ENCODE measurements at regions not wholly inside any gene's neighbourhood (a gene's known extent, or its start where the extent isn't known, plus 50 kb on each side); places are given as distances from the start of the nearest gene placed in this dataset.
"Not testable (repeated sequence)": the region's sequence is repeated elsewhere in the genome, so short reads cannot be mapped to it uniquely, and the experiment has no call there.

GRCh38 chr15:77944002-77944867, 133.3 kb downstream of the TBC1D2B start:
- WGBS, 5 donors = 7 to 13% (median 11%) methylated on average over 37 to 45 of the region's 45 CpGs
- TF ChIP-seq POLR2AphosphoS5 (IDR thresholded peaks at IDR 0.05) = peak in 2 of 3 donors; percentile 58 to 62
- TF ChIP-seq CTCF (IDR thresholded peaks at IDR 0.05 in 8 of 11, conservative IDR thresholded peaks at IDR 0.05 in 3 of 11) = no peak
- Histone ChIP-seq H3K4me1 (peaks cover 0 to 18% (median 7%) of the 10 kb centered on the region in 6 donors), H3K9me3 (no peaks in the 10 kb centered on the region), H3K36me3 (no peaks in the 10 kb centered on the region), H3K27ac (peak overlapping the region in 7 of 8 donors; percentile 65 to 85 (median 75)), H3K4me3 (peak overlapping the region; percentile 27 to 73 (median 42)), H3K27me3 (replicated peaks in 1 of 7) (no peaks in the 10 kb centered on the region)
- intact Hi-C loops (cut with DNase I; ENCODE audit: low total_unique reads) = no loop called here
- peak; percentile 90 for DNase-seq

DNA sequence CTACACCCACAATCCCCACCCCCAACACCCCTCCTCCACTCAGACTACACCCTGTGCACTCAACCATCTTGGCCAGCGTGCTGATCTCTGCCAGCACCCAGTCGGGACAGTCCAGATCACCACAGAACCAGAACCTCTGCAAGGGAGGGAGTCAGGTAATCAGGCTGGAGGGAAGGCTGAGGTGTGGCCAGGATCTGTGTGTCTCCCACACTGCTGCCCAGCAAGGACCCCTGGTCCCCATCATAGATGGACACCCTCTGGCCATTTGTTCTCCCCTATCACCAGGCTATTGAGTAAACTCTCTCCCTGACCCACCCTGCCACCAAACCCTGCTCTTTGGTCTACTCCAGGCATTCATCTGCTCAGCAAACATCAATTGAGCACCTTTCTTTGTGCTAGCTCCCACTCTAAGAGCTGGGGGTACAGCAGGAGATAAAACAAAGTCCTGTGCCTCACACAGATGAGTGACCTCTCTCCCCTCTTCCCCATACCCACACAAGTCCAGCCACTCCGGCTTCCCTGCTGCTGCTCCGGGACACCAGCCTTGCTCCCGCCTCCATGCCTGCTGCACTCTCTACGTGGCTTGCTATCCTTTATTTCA, 134.8 kb downstream of the TBC1D2B start:
- no peak for DNase-seq
- no peak overlapping the region for H3K4me3 ChIP-seq
- intact Hi-C loops (cut with DNase I; ENCODE audit: low total_unique reads) = no loop called here
- no peak for TF ChIP-seq CTCF (IDR thresholded peaks at IDR 0.05 in 8 of 11, conservative IDR thresholded peaks at IDR 0.05 in 3 of 11)
- no peak for TF ChIP-seq POLR2A (IDR thresholded peaks at IDR 0.05)
- no peak for TF ChIP-seq POLR2AphosphoS5 (IDR thresholded peaks at IDR 0.05)
- no peaks in the 10 kb centered on the region for H3K27me3 ChIP-seq (replicated peaks in 1 of 7)
- H3K9me3 ChIP-seq = no peaks in the 10 kb centered on the region
- H3K4me1 ChIP-seq = peaks cover 0 to 18% (median 7%) of the 10 kb centered on the region in 6 donors
- no peaks in the 10 kb centered on the region for H3K36me3 ChIP-seq
- H3K27ac ChIP-seq = no peak overlapping the region
- 87 to 98% (median 90%) methylated on average over 4 to 6 of the region's 6 CpGs for WGBS, 5 donors

GRCh38 chr15:77941090-77941827, 136.3 kb downstream of the TBC1D2B start:
- H3K27me3 ChIP-seq (replicated peaks in 1 of 7); DNase-seq; intact Hi-C loops (cut with DNase I; ENCODE audit: low total_unique reads); H3K36me3 ChIP-seq; H3K27ac ChIP-seq; H3K9me3 ChIP-seq; H3K4me3 ChIP-seq: not testable (repeated sequence)
- 89 to 96% (median 90%) methylated on average over 5 to 14 of the region's 25 CpGs for WGBS, 5 donors
- peaks cover 0 to 18% (median 7%) of the 10 kb centered on the region in 6 donors for H3K4me1 ChIP-seq

- 76 to 91% (median 83%) methylated on average over 7 to 8 of the region's 8 CpGs for WGBS, 5 donors
- H3K36me3 ChIP-seq = no peaks in the 10 kb centered on the region
- H3K4me3 ChIP-seq = no peak overlapping the region
- TF ChIP-seq POLR2A (IDR thresholded peaks at IDR 0.05) (no peak), CTCF (IDR thresholded peaks at IDR 0.05 in 8 of 11, conservative IDR thresholded peaks at IDR 0.05 in 3 of 11) (no peak), POLR2AphosphoS5 (IDR thresholded peaks at IDR 0.05) (no peak)
- intact Hi-C loops (cut with DNase I; ENCODE audit: low total_unique reads) = no loop called here
- H3K27ac ChIP-seq = no peak overlapping the region
- DNase-seq = no peak
- no peaks in the 10 kb centered on the region for H3K9me3 ChIP-seq
- no peaks in the 10 kb centered on the region for H3K27me3 ChIP-seq (replicated peaks in 1 of 7)
- peaks cover 0 to 18% (median 7%) of the 10 kb centered on the region in 6 donors for H3K4me1 ChIP-seq
Measured at GRCh38 chr15:77940381-77940947, 137.0 kb downstream of the TBC1D2B start.
